Neural crest cell (in vitro differentiated cells): ENCODE measurements at regions not wholly inside any gene's neighbourhood (a gene's known extent, or its start where the extent isn't known, plus 50 kb on each side); places are given as distances from the start of the nearest gene placed in this dataset.
"Not testable (repeated sequence)": the region's sequence is repeated elsewhere in the genome, so short reads cannot be mapped to it uniquely, and the experiment has no call there.

Experiments used
- DNase-seq: peaks from one replicate; pipeline ENCODE4 v3.0.0; 2021; ENCODE audit warnings: low read depth, mixed read lengths, low spot score
- H3K27ac Mint-ChIP-seq: one replicate; pipeline ENCODE4 v1.8.0; 2021; ENCODE audit warnings: mild to moderate bottlenecking, mixed read lengths; ENCODE audit not compliant: unreplicated experiment
- H3K27me3 Mint-ChIP-seq: 2 replicates; pipeline ENCODE4 v1.8.0; 2021; ENCODE audit warnings: low read depth, mild to moderate bottlenecking, mixed read lengths
- H3K36me3 Mint-ChIP-seq: 2 replicates; pipeline ENCODE4 v1.8.0; 2021; ENCODE audit warnings: low read depth, mild to moderate bottlenecking, mixed read lengths
- H3K4me1 Mint-ChIP-seq: 2 replicates; pipeline ENCODE4 v1.8.0; 2021; ENCODE audit warnings: mixed read lengths
- H3K4me3 Mint-ChIP-seq: one replicate; pipeline ENCODE4 v1.8.0; 2021; ENCODE audit warnings: mild to moderate bottlenecking, mixed read lengths
- H3K9me3 Mint-ChIP-seq: 2 replicates; pipeline ENCODE4 v1.8.0; 2021; ENCODE audit warnings: mixed read lengths
- TF ChIP-seq, protein P1 (sequence below): fragments of 200-600 bp; sonication (generic); conservative IDR thresholded peaks from 2 replicates; pipeline ENCODE4 v1.5.0; 2021; ENCODE audit warnings: antibody characterized with exemption, mild to moderate bottlenecking

DNA sequence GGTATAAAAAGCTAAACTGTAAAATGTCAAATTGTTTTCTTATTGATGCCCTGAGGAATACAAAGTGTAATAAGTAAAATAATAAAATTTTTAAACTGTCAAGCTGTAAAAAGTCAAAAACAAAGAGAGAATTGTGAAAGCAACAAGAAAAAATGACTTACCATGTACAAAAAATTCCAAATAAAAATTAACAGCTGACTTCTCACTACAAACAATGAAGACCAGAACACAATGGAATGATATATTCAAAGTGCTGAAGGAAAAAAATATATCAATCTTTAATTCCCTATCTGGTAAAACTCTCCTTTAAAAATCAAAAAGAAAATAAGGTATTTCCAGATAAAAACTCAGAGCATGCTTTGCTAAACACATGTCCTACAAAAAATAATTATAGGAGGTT, 883.5 kb downstream of the IGSF11 start:
- H3K36me3 Mint-ChIP-seq = no peaks in the 10 kb centered on the region
- no peak overlapping the region for H3K27ac Mint-ChIP-seq
- no peaks in the 10 kb centered on the region for H3K27me3 Mint-ChIP-seq
- TF ChIP-seq, protein P1, sequence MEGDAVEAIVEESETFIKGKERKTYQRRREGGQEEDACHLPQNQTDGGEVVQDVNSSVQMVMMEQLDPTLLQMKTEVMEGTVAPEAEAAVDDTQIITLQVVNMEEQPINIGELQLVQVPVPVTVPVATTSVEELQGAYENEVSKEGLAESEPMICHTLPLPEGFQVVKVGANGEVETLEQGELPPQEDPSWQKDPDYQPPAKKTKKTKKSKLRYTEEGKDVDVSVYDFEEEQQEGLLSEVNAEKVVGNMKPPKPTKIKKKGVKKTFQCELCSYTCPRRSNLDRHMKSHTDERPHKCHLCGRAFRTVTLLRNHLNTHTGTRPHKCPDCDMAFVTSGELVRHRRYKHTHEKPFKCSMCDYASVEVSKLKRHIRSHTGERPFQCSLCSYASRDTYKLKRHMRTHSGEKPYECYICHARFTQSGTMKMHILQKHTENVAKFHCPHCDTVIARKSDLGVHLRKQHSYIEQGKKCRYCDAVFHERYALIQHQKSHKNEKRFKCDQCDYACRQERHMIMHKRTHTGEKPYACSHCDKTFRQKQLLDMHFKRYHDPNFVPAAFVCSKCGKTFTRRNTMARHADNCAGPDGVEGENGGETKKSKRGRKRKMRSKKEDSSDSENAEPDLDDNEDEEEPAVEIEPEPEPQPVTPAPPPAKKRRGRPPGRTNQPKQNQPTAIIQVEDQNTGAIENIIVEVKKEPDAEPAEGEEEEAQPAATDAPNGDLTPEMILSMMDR = no peak
- H3K4me1 Mint-ChIP-seq = no peaks in the 10 kb centered on the region
- peaks cover 4% of the 10 kb centered on the region for H3K9me3 Mint-ChIP-seq
- DNase-seq = no peak
- no peak overlapping the region for H3K4me3 Mint-ChIP-seq

DNA sequence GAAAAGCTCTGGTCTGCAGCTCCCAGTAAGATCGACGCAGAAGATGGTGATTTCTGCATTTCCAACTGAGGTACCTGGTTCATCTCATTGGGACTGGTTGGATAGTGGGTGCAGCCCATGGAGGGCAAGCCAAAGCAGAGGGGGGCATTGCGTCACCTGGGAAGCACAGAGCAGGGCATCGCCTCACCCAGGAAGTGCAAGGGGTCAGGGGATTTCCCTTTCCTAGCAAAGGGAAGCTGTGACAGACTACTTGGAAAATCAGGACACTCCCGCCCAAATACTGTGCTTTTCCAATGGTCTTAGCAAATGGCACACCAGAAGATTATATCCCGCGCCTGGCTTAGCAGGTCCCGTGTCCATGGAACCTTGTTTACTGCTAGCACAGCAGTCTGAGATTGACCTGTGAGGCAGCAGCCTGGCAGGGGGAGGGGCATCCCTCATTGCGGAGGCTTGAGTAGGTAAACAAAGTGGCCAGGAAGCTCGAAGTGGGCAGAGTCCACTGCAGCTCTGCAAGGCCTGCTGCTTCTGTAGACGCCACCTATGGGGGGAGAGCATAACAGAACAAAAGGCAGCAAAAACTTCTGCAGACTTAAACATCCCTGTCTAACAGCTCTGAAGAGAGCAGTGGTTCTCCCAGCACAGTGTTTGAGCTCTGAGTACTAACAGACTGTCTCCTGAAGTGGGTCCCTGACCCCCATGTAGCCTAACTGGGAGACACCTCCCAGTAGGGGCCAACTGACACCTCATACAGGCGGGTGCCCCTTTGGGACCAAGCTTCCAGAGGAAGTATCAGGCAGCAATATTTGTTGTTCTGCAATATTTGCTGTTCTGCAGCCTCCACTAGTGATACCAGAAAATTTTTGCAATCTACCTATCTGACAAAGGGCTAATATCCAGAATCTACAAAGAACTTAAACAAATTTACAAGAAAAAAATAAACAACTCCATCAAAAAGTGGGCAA, 871.7 kb downstream of the IGSF11 start:
- H3K27me3 Mint-ChIP-seq, H3K4me1 Mint-ChIP-seq, DNase-seq, H3K4me3 Mint-ChIP-seq, H3K36me3 Mint-ChIP-seq, H3K27ac Mint-ChIP-seq: not testable (repeated sequence)
- H3K9me3 Mint-ChIP-seq = peaks cover 14% of the 10 kb centered on the region

DNA sequence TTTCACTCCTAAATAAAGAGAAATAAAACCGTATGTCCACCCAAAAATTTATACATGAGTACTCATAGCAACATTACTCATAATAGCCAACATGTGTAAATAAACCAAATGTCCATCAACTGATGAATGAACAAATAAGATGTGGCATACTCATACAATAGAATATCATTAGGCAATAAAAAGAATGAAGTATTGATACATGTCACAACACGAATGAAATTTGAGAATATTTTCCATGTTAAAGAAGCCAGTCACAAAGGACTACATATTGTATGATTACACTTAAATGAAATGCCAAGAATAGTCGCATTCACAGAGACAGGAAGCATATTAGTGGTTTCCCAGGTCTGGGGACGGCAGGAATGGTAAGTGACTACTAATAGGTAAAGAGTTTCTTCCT, 869.2 kb downstream of the IGSF11 start:
- Mint-ChIP-seq H3K27me3 (no peaks in the 10 kb centered on the region), H3K36me3 (no peaks in the 10 kb centered on the region), H3K4me3 (no peak overlapping the region), H3K9me3 (peaks cover 7% of the 10 kb centered on the region), H3K4me1 (no peaks in the 10 kb centered on the region), H3K27ac (no peak overlapping the region)
- TF ChIP-seq, protein P1 = no peak
- DNase-seq = no peak

DNA sequence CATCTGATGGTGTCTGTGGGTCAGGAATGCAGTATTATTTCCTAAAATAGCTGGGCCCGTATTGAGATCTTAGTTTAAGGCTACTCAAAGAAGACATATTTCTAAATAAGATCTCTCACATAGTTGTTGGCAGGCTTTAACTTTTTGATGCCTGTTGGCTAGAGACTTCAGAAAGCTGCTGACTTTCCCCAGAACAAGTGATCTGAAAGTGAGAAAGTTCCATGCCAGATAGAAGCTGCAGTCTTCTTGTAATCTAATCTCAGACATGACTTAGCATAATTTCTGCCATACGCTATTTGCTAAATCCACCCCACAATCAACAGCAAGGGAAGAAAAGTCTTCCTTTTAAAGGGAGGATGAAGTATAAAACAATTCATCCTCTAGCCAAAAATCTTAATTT, 867.1 kb downstream of the IGSF11 start:
- Mint-ChIP-seq H3K9me3 (peaks cover 9% of the 10 kb centered on the region), H3K27ac (no peak overlapping the region), H3K27me3 (no peaks in the 10 kb centered on the region), H3K4me1 (no peaks in the 10 kb centered on the region), H3K36me3 (no peaks in the 10 kb centered on the region), H3K4me3 (no peak overlapping the region)
- no peak for DNase-seq
- TF ChIP-seq, protein P1 = no peak

GRCh38 chr3:118168175-118168574, 866.5 kb downstream of the IGSF11 start:
- H3K27me3 Mint-ChIP-seq = no peaks in the 10 kb centered on the region
- H3K9me3 Mint-ChIP-seq = peaks cover 10% of the 10 kb centered on the region
- no peak overlapping the region for H3K4me3 Mint-ChIP-seq
- H3K36me3 Mint-ChIP-seq = no peaks in the 10 kb centered on the region
- no peak for DNase-seq
- no peak overlapping the region for H3K27ac Mint-ChIP-seq
- no peaks in the 10 kb centered on the region for H3K4me1 Mint-ChIP-seq
- TF ChIP-seq, protein P1 = no peak

- no peaks in the 10 kb centered on the region for H3K36me3 Mint-ChIP-seq
- TF ChIP-seq, protein P1 = no peak
- DNase-seq = no peak
- no peaks in the 10 kb centered on the region for H3K27me3 Mint-ChIP-seq
- H3K9me3 Mint-ChIP-seq = peaks cover 10% of the 10 kb centered on the region
- no peaks in the 10 kb centered on the region for H3K4me1 Mint-ChIP-seq
- H3K27ac Mint-ChIP-seq = no peak overlapping the region
- no peak overlapping the region for H3K4me3 Mint-ChIP-seq
Observed at GRCh38 chr3:118171236-118171852, 863.3 kb downstream of the IGSF11 start.
